Skeletal muscle satellite cell (primary cell): ENCODE measurements at regions not wholly inside any gene's neighbourhood (a gene's known extent, or its start where the extent isn't known, plus 50 kb on each side); places are given as distances from the start of the nearest gene placed in this dataset.

Experiments
- H3K27me3 ChIP-seq: 2 replicates; pipeline ENCODE4 v1.7.0; 2013; ENCODE audit warnings: low read length; ENCODE audit not compliant: control insufficient read depth, insufficient read depth
- H3K36me3 ChIP-seq: 2 replicates; pipeline ENCODE4 v1.7.0; 2013; ENCODE audit warnings: mild to moderate bottlenecking, control low read depth, low read length; ENCODE audit not compliant: insufficient read depth
- H3K4me1 ChIP-seq: 2 replicates; pipeline ENCODE4 v1.7.0; 2013; ENCODE audit warnings: low read length; ENCODE audit not compliant: control insufficient read depth, insufficient read depth
- H3K4me2 ChIP-seq: 2 replicates; pipeline ENCODE4 v1.7.0; 2013; ENCODE audit warnings: mild to moderate bottlenecking, low read length
- H3K4me3 ChIP-seq: 2 replicates; pipeline ENCODE4 v1.7.0; 2013; ENCODE audit warnings: low read length
- H3K9ac ChIP-seq: 2 replicates; pipeline ENCODE4 v1.7.0; 2013; ENCODE audit warnings: mild to moderate bottlenecking, low read depth, low read length, moderate library complexity
- H3K9me3 ChIP-seq: replicated peaks from 2 replicates; pipeline ENCODE4 v1.7.0; 2013; ENCODE audit warnings: mild to moderate bottlenecking, control low read depth, low read length

DNA sequence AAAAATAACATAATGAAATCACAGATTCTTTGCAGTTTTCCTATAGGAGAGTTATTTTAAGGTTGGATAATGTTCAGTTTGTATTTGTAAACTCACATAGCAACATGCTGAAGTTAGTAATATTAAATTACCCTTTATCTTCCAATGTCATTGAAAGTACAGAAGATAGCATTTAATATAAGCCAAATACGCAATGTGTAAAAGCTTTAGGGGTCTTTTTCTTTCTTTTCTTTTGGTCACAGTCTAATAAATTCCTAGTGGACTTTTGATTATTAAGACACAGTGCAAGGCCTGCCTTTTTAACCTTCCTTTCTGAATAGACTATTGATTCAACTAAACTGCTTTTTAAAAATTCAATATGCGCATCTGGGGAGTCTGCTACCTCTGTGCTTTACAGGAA lies 79.3 kb downstream of the OTOL1 start:
- no peak overlapping the region for H3K9ac ChIP-seq
- H3K4me3 ChIP-seq = no peak overlapping the region
- H3K36me3 ChIP-seq = no peaks in the 10 kb centered on the region
- H3K4me1 ChIP-seq = peaks cover 14% of the 10 kb centered on the region
- no peak overlapping the region for H3K4me2 ChIP-seq
- H3K9me3 ChIP-seq = no peaks in the 10 kb centered on the region
- H3K27me3 ChIP-seq = no peaks in the 10 kb centered on the region

DNA sequence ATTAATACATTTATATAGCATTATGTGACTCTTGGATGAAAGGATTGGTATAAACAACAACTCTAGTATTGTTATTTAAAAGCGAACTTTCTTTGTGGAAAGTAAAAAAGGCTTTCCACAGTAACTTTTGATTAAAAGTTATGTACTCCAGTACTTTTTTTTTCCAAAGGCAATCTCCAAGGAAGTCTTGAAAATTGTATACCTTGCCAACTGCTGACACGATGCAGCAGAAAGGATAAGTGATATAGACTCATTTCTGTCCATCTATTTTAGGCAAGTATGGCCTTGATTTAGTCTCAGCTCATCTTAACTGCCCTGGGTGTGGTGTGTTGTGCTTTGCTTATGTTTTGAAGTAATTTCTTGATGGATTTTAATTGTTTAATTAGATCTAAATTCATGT lies 79.7 kb downstream of the OTOL1 start:
- Histone ChIP-seq H3K4me2 (no peak overlapping the region), H3K9ac (no peak overlapping the region), H3K27me3 (no peaks in the 10 kb centered on the region), H3K9me3 (no peaks in the 10 kb centered on the region), H3K4me1 (peaks cover 14% of the 10 kb centered on the region), H3K36me3 (no peaks in the 10 kb centered on the region), H3K4me3 (no peak overlapping the region)

DNA sequence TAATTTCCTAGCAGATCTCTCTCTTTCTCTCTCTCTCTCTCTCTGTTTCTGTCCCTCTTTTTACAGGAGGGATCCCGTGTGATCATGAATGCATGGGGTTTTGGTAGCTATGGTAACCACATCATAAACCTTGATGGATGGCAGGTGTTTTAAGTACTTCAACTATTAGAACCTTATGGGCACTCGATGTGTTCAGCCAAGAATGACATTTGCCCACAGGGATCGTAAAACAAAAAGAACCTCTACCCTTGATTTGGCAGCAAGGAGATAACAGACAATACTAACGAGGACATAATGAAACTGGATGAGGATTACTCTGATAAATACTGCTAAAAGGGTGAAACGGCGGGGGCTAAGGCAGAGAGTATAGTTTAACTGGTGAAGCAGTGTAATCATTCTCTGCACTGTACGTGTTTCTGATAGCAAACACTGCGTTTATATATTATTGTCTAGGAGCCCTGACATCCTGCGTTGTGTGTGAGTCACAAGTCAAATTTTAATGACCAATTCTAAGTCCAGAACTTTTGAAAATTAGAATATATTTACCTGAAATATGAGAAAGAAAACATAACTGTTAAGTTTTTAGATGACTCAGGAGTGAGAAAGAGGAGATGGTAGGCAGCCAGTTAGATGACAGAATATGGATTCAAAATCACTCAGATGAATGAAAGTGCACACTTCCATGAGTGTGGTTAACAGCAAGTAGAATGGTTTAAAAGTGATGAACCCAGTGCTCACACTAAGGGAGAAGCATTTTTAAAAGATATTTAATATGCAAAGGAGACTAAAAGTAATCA lies 80.3 kb downstream of the OTOL1 start:
- Histone ChIP-seq H3K4me2 (peak overlapping the region; percentile 23), H3K36me3 (no peaks in the 10 kb centered on the region), H3K4me3 (no peak overlapping the region), H3K27me3 (no peaks in the 10 kb centered on the region), H3K9me3 (no peaks in the 10 kb centered on the region), H3K9ac (no peak overlapping the region), H3K4me1 (peaks cover 14% of the 10 kb centered on the region)

DNA sequence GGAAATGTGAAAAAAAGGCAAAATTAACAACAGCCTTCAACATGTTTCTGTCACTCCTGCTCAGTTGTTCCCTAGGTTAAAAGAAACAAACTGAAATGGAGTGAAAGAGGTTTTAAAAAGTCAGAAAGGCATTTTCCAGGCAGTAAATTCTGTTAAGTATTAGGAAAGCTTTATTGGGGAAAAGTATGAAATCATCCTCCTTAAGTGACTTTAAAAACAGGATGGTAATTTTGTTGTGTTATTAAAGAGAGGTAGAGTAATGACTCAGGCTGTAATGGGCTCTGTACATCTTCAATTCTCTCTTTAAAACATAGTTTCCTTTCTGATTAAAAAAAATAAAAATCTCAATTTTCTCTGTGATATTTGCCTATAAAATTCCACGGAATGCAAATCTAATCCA lies 81.1 kb downstream of the OTOL1 start:
- H3K4me1 ChIP-seq = peaks cover 14% of the 10 kb centered on the region
- H3K9ac ChIP-seq = no peak overlapping the region
- H3K27me3 ChIP-seq = no peaks in the 10 kb centered on the region
- H3K9me3 ChIP-seq = no peaks in the 10 kb centered on the region
- H3K36me3 ChIP-seq = no peaks in the 10 kb centered on the region
- no peak overlapping the region for H3K4me3 ChIP-seq
- peak overlapping the region; percentile 23 for H3K4me2 ChIP-seq

DNA sequence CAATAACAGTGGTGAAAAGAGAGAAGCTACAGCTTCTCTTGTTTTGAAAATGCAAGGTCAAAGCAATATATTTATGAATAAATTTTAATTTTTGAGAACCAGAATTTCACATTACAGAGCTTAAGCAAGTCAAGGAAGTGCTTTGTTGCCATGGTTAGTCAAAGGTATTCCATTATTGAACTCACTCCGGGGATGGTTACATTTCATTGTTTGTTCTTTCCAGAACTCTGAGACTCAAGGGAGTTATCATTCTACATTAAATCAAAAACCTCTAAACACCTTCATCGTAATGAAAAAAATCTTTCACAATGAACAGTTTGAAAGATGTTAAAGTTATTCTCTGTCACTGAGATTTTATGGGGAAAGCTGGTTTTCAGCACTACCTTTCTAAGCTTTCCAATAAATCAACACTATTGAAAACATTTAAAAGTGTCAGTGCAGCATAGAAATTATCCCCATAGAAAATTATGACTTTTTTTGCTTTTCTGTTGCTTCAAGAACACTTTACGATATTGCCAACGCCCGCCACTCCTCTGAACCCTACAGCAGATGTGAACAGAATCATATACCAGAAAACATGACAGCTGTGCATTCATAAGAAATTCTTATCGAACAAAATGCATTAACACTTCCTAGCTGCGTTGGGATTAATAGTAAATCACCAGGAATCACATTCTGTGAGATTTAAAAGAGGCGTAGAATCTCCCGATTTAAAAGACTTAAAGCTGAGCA lies 83.0 kb downstream of the OTOL1 start:
- Histone ChIP-seq H3K4me2 (no peak overlapping the region), H3K4me1 (peaks cover 14% of the 10 kb centered on the region), H3K9ac (no peak overlapping the region), H3K27me3 (no peaks in the 10 kb centered on the region), H3K36me3 (no peaks in the 10 kb centered on the region), H3K4me3 (no peak overlapping the region), H3K9me3 (no peaks in the 10 kb centered on the region)

DNA sequence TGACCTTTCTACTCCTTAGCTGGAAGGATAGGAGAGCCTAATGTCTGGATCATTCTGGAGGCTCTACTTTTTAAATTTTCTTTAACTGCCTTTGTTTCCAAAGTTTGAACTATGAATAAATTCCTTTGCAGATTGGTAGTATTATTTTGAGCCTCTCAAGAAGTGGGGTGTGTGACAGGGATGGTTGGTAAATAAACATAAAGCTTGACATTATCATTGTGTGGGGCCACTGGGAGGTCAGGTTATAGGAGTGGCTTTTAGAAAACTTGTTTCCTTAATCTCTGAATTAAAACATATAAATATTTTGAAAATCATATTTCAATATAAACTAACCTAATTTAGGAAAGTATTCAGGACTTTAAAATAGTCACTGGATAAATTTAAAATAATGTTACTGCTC lies 89.3 kb downstream of the OTOL1 start:
- no peaks in the 10 kb centered on the region for H3K27me3 ChIP-seq
- no peaks in the 10 kb centered on the region for H3K9me3 ChIP-seq
- no peak overlapping the region for H3K9ac ChIP-seq
- H3K4me1 ChIP-seq = no peaks in the 10 kb centered on the region
- H3K36me3 ChIP-seq = no peaks in the 10 kb centered on the region
- H3K4me3 ChIP-seq = no peak overlapping the region
- no peak overlapping the region for H3K4me2 ChIP-seq

DNA sequence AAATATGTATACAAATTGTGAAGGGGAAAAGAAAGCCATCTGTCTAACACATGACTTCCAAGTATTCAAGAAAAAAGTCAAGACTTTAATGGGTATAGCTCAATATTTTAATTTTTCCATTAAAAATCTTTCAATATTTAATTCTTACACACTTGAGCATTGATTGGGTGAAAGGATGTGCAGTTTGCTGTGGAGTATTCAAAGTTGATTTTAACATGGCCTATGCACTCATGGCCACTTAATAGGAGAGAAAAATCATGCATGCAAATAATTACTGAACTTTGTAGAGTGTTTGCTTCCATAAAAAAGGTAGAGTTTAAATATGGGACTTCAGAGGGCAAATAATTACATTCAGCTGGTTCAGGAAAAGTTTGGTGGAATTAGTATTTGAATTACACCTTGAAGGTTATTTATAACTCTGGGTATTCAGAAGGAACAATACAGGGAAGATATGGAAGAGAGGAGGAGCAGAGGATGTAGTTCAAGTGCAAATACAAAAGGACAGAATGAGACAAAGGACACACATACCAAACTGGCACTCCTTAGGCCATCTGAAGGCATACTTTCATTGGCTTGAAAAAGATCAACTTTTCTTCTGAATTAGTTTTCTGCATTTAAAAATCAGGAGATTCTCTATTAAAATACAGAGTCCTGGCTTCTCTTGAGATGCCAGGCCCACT lies 90.1 kb downstream of the OTOL1 start:
- no peak overlapping the region for H3K9ac ChIP-seq
- no peaks in the 10 kb centered on the region for H3K27me3 ChIP-seq
- no peaks in the 10 kb centered on the region for H3K4me1 ChIP-seq
- no peak overlapping the region for H3K4me2 ChIP-seq
- no peaks in the 10 kb centered on the region for H3K9me3 ChIP-seq
- no peaks in the 10 kb centered on the region for H3K36me3 ChIP-seq
- H3K4me3 ChIP-seq = no peak overlapping the region

DNA sequence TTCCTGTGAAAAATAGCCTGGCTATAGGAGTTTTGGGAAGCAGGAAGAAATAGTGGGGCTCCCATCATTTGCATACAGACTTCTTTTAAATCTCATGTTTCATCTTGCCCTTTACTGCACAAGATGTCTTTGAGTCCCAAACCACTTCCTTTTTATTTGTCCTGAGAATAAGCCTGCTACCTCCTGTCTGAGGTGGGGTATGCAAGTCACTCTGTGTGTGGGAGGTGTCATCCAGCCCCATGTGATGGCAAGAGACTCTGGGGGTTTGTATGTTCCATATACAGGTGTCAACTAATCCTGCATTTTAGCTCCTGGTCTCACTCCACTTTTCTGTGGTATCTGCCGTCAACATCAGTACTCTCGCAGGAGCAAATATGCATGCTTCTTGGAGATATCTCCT lies 102.0 kb downstream of the OTOL1 start:
- Histone ChIP-seq H3K36me3 (no peaks in the 10 kb centered on the region), H3K4me1 (no peaks in the 10 kb centered on the region), H3K4me2 (no peak overlapping the region), H3K27me3 (no peaks in the 10 kb centered on the region), H3K9ac (no peak overlapping the region), H3K9me3 (no peaks in the 10 kb centered on the region), H3K4me3 (no peak overlapping the region)

DNA sequence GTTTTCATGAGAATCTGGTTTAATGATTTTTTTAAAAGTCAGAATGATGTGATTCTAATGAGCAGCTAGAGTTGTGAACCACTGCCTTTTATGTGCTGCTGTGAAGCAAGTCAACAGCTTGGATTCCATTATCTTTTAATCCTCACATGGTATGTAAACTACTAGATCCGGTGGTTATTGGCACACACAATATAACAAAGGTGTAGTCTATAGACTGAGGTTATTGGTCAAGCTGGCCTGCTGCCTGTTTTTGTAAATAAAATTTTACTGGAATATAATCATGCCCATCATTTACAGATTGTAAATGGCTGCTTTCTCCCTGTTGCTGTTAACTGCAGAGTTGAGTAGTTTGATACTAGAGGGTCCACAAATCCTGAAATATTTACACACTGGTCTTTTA lies 103.1 kb downstream of the OTOL1 start:
- no peak overlapping the region for H3K4me2 ChIP-seq
- H3K4me1 ChIP-seq = no peaks in the 10 kb centered on the region
- no peak overlapping the region for H3K9ac ChIP-seq
- H3K4me3 ChIP-seq = no peak overlapping the region
- no peaks in the 10 kb centered on the region for H3K36me3 ChIP-seq
- H3K27me3 ChIP-seq = no peaks in the 10 kb centered on the region
- no peaks in the 10 kb centered on the region for H3K9me3 ChIP-seq

DNA sequence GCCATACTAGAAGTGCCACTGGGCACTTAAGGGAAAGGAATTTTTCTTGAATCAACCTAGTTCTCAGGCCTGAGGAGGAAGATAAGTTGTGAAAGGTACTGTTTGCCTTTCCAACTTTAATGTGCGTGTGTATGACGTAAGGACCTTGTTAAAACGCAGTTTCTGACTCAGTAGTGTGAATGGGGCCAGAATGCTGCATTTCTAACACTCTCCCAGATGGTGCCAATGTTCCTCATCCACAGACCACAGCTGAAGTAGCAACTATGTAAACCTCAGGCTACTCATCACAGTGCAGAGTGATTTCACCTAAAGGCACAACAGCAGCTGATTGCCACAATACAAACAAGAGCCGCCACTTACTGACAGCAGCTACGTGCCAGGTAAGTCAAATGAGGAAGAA lies 103.6 kb downstream of the OTOL1 start:
- no peaks in the 10 kb centered on the region for H3K4me1 ChIP-seq
- H3K36me3 ChIP-seq = no peaks in the 10 kb centered on the region
- no peaks in the 10 kb centered on the region for H3K9me3 ChIP-seq
- no peak overlapping the region for H3K4me2 ChIP-seq
- no peak overlapping the region for H3K4me3 ChIP-seq
- no peak overlapping the region for H3K9ac ChIP-seq
- H3K27me3 ChIP-seq = no peaks in the 10 kb centered on the region

DNA sequence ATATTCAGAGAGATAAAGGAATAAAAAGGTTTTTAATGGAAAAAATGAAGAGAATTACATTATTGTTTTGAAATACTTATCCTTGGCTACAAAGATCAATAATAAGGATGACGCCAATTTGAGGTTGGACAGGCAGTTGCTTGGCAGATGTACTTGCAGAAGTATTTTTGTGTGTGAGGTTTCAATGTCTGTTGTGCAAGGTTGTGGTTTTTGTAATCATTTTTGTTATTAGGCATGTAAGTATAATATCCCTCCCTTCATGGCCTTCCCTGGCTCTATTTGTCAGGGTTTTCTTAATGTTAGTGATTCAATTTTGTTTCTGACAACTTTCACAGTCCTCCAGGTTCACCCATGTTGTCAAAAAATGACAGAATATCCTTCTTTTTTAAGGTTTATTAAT lies 105.9 kb downstream of the OTOL1 start:
- Histone ChIP-seq H3K9ac (no peak overlapping the region), H3K36me3 (no peaks in the 10 kb centered on the region), H3K4me1 (no peaks in the 10 kb centered on the region), H3K27me3 (no peaks in the 10 kb centered on the region), H3K4me2 (no peak overlapping the region), H3K4me3 (no peak overlapping the region), H3K9me3 (no peaks in the 10 kb centered on the region)
